ENCODE measurements at regions not wholly inside any gene's neighbourhood (a gene's known extent, or its start where the extent isn't known, plus 50 kb on each side); places are given as distances from the start of the nearest gene placed in this dataset.

DNA sequence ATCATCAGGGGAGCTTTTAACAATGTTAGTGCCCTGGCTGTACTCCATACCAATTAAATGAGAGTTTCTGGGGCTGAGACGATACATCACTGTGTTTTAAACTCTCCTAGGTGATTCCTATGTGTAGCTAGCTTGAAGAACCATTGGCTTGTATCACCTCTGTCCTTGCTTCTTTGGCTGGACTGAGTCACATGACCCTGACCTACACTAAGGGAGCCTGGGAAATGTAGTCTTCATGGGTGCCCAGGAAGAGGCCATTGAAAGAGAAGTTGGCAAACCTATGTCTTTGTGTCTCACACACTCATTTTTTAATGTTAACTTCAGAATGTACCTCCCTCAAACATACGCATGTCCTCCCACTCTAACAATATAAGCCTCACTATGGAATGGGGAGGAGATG lies 506.6 kb downstream of the DHX35 start:
- no peak overlapping the region for H3K4me3 Mint-ChIP-seq (ENCODE audit: unreplicated experiment)
- DNase-seq (ENCODE audit: low spot score) = no peak
- H3K27ac Mint-ChIP-seq (ENCODE audit: unreplicated experiment) = no peak overlapping the region
- H3K9me3 Mint-ChIP-seq (ENCODE audit: low read depth) = peaks cover 9% of the 10 kb centered on the region
- H3K4me1 Mint-ChIP-seq (ENCODE audit: low read depth) = no peaks in the 10 kb centered on the region
- TF ChIP-seq, protein P1, sequence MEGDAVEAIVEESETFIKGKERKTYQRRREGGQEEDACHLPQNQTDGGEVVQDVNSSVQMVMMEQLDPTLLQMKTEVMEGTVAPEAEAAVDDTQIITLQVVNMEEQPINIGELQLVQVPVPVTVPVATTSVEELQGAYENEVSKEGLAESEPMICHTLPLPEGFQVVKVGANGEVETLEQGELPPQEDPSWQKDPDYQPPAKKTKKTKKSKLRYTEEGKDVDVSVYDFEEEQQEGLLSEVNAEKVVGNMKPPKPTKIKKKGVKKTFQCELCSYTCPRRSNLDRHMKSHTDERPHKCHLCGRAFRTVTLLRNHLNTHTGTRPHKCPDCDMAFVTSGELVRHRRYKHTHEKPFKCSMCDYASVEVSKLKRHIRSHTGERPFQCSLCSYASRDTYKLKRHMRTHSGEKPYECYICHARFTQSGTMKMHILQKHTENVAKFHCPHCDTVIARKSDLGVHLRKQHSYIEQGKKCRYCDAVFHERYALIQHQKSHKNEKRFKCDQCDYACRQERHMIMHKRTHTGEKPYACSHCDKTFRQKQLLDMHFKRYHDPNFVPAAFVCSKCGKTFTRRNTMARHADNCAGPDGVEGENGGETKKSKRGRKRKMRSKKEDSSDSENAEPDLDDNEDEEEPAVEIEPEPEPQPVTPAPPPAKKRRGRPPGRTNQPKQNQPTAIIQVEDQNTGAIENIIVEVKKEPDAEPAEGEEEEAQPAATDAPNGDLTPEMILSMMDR (IDR thresholded peaks at IDR 0.05) = no peak
- no peaks in the 10 kb centered on the region for H3K36me3 Mint-ChIP-seq (ENCODE audit: low read depth)
- H3K27me3 Mint-ChIP-seq (ENCODE audit: low read depth) = peaks cover 13% of the 10 kb centered on the region

- H3K27ac Mint-ChIP-seq (ENCODE audit: unreplicated experiment) = no peak overlapping the region
- no peak overlapping the region for H3K4me3 Mint-ChIP-seq (ENCODE audit: unreplicated experiment)
- H3K4me1 Mint-ChIP-seq (ENCODE audit: low read depth) = no peaks in the 10 kb centered on the region
- no peaks in the 10 kb centered on the region for H3K36me3 Mint-ChIP-seq (ENCODE audit: low read depth)
- H3K27me3 Mint-ChIP-seq (ENCODE audit: low read depth) = peaks cover 7% of the 10 kb centered on the region
- TF ChIP-seq, protein P1 (IDR thresholded peaks at IDR 0.05) = no peak
- peaks cover 4% of the 10 kb centered on the region for H3K9me3 Mint-ChIP-seq (ENCODE audit: low read depth)
- DNase-seq (ENCODE audit: low spot score) = no peak
Observed at GRCh38 chr20:39464238-39464637, 502.1 kb downstream of the DHX35 start.

DNA sequence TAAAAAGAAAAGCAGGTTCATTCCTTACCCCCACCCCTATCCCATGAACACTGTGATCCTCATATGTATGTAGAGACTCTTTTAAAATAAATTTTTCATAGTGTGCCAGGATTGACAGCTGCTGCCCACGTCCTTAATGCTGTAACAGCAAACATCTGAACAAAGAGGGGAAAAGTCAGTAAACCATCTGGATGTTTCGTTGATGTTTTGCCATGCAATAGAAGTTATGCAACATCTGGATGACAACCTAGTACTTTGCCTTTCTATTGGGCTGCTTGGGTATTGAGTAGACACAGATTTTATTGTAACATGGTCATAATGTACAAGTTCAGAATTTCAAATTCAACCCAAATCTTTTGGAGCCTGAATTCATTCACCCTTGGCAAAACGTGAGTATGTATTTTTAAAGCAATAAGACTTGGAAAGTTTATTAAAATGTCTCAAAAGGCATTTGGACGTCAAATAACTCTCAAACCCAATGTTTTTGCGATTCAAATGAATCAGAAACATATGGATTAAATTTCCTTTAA lies 500.3 kb downstream of the DHX35 start:
- Mint-ChIP-seq H3K36me3 (ENCODE audit: low read depth) (no peaks in the 10 kb centered on the region), H3K27me3 (ENCODE audit: low read depth) (peaks cover 4% of the 10 kb centered on the region), H3K4me3 (ENCODE audit: unreplicated experiment) (no peak overlapping the region), H3K27ac (ENCODE audit: unreplicated experiment) (no peak overlapping the region), H3K4me1 (ENCODE audit: low read depth) (no peaks in the 10 kb centered on the region), H3K9me3 (ENCODE audit: low read depth) (peaks cover 4% of the 10 kb centered on the region)
- DNase-seq (ENCODE audit: low spot score) = no peak
- TF ChIP-seq, protein P1 (IDR thresholded peaks at IDR 0.05) = no peak

DNA sequence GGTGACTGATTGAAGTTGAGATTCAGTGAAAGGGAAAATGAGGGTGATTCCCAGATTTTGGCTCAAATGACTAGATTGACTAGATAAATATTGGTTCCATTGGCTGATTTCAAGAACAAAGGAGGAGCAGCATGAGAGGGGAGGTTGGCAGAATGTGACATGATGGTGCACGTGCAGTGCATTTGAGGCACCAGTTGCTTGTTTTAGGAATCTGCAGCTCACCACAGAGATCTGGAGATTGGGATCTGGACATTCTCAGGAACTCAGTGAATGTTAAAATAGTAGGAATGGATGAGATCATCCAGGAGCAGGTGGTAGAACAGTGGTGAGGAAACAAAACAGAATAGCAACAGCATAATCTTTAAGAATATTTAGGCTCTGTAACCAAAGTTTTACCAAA lies 496.3 kb downstream of the DHX35 start:
- no peaks in the 10 kb centered on the region for H3K4me1 Mint-ChIP-seq (ENCODE audit: low read depth)
- TF ChIP-seq, protein P1 (IDR thresholded peaks at IDR 0.05) = no peak
- H3K36me3 Mint-ChIP-seq (ENCODE audit: low read depth) = no peaks in the 10 kb centered on the region
- H3K4me3 Mint-ChIP-seq (ENCODE audit: unreplicated experiment) = no peak overlapping the region
- H3K27me3 Mint-ChIP-seq (ENCODE audit: low read depth) = peaks cover 4% of the 10 kb centered on the region
- H3K9me3 Mint-ChIP-seq (ENCODE audit: low read depth) = no peaks in the 10 kb centered on the region
- no peak for DNase-seq (ENCODE audit: low spot score)
- H3K27ac Mint-ChIP-seq (ENCODE audit: unreplicated experiment) = no peak overlapping the region

DNA sequence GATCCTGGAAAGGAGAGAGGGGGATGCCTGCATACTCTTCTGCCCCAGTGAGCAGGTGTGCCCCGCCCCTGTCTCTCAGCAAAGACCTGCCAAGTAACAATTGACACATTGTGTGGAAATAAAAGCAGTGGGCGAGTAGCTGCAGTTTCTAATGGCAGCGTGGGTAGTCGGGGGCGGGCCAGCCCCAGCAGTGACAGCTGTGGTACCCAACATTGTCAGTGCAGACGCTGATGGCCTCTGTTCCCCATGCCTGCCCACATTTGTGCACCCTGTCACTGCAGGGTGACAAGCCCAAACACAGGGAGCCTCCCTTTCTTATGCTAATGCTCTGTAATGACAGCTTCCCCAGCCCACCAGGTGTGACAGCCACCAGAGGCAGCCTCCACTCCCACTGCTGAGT lies 491.7 kb downstream of the DHX35 start:
- H3K4me1 Mint-ChIP-seq (ENCODE audit: low read depth) = no peaks in the 10 kb centered on the region
- TF ChIP-seq, protein P1 (IDR thresholded peaks at IDR 0.05) = no peak
- H3K27ac Mint-ChIP-seq (ENCODE audit: unreplicated experiment) = no peak overlapping the region
- H3K36me3 Mint-ChIP-seq (ENCODE audit: low read depth) = no peaks in the 10 kb centered on the region
- no peak for DNase-seq (ENCODE audit: low spot score)
- H3K9me3 Mint-ChIP-seq (ENCODE audit: low read depth) = peaks cover 2% of the 10 kb centered on the region
- no peak overlapping the region for H3K4me3 Mint-ChIP-seq (ENCODE audit: unreplicated experiment)
- H3K27me3 Mint-ChIP-seq (ENCODE audit: low read depth) = peaks cover 7% of the 10 kb centered on the region

All from chondrocyte (in vitro differentiated cells).